ENCODE measurements at regions not wholly inside any gene's neighbourhood (a gene's known extent, or its start where the extent isn't known, plus 50 kb on each side); places are given as distances from the start of the nearest gene placed in this dataset.

DNA sequence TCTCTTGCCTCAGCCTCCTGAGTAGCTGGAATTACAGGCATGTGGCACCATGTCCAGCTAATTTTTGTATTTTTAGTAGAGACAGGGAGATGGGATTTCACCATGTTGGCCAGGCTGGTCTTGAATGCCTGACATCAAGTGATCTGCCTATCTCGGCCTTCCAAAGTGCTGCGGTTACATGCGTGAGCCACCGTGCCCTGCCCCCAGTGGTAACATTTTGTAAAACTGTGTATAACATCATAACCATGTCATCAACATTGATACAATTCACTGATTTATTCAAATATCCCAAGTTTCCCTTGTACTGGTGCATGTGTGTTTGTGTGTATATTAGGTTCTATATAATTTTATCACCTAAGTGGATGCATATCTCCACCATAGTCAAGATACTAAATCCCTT lies 70.0 kb downstream of the PDCL3 start:
- Histone ChIP-seq H3K4me3 (ENCODE audit: low read depth, low read length) (no peak overlapping the region), H3K27ac (no peak overlapping the region), H3K36me3 (replicated peaks) (no peaks in the 10 kb centered on the region), H3K27me3 (replicated peaks) (peaks cover 2% of the 10 kb centered on the region)
- in situ Hi-C loops (cut with HindIII; ENCODE audit: low pct_ligation_motif_present, low sequenced_read_pairs): no loop called here
- DNase-seq: no peak
- TF ChIP-seq, protein P1, sequence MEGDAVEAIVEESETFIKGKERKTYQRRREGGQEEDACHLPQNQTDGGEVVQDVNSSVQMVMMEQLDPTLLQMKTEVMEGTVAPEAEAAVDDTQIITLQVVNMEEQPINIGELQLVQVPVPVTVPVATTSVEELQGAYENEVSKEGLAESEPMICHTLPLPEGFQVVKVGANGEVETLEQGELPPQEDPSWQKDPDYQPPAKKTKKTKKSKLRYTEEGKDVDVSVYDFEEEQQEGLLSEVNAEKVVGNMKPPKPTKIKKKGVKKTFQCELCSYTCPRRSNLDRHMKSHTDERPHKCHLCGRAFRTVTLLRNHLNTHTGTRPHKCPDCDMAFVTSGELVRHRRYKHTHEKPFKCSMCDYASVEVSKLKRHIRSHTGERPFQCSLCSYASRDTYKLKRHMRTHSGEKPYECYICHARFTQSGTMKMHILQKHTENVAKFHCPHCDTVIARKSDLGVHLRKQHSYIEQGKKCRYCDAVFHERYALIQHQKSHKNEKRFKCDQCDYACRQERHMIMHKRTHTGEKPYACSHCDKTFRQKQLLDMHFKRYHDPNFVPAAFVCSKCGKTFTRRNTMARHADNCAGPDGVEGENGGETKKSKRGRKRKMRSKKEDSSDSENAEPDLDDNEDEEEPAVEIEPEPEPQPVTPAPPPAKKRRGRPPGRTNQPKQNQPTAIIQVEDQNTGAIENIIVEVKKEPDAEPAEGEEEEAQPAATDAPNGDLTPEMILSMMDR (IDR thresholded peaks at IDR 0.05; ENCODE audit: low read depth, low read length, missing control alignments): no peak

DNA sequence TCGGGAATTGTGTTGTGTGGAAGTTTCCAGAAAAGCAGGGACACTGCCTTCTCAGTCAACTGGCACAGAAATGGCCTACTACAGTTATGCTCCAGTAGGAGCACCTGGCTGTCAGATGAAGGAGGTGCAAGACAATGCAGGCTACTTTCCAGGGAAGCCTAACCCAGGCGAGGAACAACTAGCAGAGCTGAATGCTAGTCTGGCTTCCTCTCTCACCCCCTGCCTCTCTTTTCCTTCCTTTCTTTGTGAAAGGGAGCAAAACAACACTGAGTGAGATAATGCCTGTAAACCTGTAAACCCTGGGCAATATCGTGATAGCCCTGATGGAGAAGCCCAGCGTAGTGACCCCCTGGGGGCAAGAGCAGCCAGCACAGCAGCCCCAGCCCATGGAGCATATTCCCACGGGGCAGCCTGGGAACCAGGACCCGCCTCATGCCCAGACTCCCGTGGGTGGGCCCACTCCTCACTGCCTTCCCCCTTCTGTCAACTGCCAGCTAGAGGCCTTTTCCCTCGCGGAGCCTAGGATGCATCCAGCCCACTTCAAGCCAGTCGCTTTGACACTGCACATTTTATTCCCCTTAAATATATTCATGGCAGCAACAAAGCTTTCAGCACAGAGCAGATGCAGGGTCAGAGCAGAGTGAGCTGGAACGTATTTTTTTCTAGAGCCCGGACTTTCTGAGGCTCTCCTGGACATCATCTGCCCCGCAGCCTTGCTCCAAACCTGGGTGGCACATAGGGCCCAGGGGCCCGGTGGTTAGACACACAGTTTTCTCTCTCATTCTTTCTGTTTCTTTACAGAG lies 77.0 kb downstream of the PDCL3 start:
- TF ChIP-seq, protein P1 (IDR thresholded peaks at IDR 0.05; ENCODE audit: low read depth, low read length, missing control alignments): no peak
- in situ Hi-C loops (cut with HindIII; ENCODE audit: low pct_ligation_motif_present, low sequenced_read_pairs): no loop called here
- no peaks in the 10 kb centered on the region for H3K36me3 ChIP-seq (replicated peaks)
- H3K27me3 ChIP-seq (replicated peaks): peaks cover 2% of the 10 kb centered on the region
- H3K4me3 ChIP-seq (ENCODE audit: low read depth, low read length): no peak overlapping the region
- H3K27ac ChIP-seq: no peak overlapping the region
- DNase-seq: no peak

DNA sequence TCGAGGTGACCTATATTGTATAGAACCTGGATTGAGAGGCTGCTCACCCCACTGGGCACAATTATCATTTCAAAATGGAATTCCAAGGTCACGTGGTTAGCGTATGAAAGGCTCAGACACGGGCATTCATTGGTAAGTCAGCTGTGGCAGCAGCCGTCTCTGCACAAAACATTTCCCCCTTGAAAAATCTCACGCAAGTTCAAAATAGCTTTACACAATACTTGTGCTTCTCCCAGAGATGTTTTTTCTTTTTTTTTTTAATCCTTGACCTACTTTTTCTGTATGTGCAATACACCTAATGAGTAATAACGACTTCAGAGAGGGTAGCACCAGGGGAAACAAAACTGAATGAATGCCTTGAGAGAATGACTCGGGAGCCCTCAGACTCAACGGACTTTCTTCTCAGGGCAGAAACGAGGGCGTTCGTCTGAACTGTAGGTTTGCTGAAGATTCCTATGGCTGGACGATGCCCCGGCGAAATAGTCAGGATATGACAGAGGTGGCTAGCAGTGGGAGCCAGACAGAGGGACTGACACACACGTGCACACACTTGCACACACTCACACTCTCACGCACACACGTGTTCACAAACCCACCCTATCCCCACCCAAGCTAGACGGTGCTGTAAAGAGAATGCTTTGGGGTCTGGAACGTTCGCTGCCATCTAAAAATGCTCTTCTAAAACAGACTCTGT lies 77.8 kb downstream of the PDCL3 start:
- peaks cover 2% of the 10 kb centered on the region for H3K27me3 ChIP-seq (replicated peaks)
- in situ Hi-C loops (cut with HindIII; ENCODE audit: low pct_ligation_motif_present, low sequenced_read_pairs): no loop called here
- DNase-seq: no peak
- TF ChIP-seq, protein P1 (IDR thresholded peaks at IDR 0.05; ENCODE audit: low read depth, low read length, missing control alignments): no peak
- no peak overlapping the region for H3K27ac ChIP-seq
- H3K4me3 ChIP-seq (ENCODE audit: low read depth, low read length): no peak overlapping the region
- H3K36me3 ChIP-seq (replicated peaks): no peaks in the 10 kb centered on the region

DNA sequence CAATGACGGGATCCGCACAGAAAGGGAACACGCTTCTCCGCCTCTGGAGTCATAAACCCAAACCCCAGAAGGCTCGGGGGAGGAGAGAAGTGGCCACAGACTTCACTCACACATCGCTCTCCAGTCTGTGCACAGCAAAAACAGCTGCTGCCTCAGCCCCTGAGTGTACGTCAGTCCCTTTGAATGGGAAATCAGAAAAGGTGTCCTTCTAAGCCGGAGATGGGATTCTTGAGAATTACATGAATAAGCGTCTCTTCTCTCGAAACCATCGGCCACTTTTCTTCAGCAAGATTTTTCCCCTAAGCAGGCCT lies 78.3 kb downstream of the PDCL3 start:
- TF ChIP-seq, protein P1 (IDR thresholded peaks at IDR 0.05; ENCODE audit: low read depth, low read length, missing control alignments): no peak
- in situ Hi-C loops (cut with HindIII; ENCODE audit: low pct_ligation_motif_present, low sequenced_read_pairs): no loop called here
- Histone ChIP-seq H3K4me3 (ENCODE audit: low read depth, low read length) (no peak overlapping the region), H3K36me3 (replicated peaks) (no peaks in the 10 kb centered on the region), H3K27me3 (replicated peaks) (peaks cover 2% of the 10 kb centered on the region), H3K27ac (no peak overlapping the region)
- no peak for DNase-seq

DNA sequence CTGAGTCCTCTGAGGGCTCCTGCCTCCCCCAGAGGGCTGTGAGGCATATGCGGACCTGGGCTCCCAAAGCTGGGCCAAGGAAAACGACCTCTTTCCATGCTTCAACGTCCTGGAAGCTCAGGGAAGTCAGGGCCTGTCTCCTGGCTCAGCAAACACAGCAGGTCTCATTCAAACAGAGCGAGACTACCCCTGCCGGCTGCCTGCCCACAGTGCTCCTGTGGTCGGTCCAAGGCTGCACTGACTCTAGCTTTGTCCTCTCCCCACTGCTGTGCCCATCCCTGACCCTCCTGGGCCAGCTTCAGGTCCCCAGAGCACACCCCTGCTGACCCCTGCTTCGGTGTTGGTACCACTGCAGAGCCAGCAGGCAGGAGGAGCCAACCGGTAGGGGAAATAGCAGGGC lies 79.6 kb downstream of the PDCL3 start:
- no peak for DNase-seq

More for the DNA sequence above, 79.6 kb downstream of the PDCL3 start:
- H3K27ac ChIP-seq: no peak overlapping the region
- H3K4me3 ChIP-seq (ENCODE audit: low read depth, low read length): no peak overlapping the region
- H3K27me3 ChIP-seq (replicated peaks): peaks cover 2% of the 10 kb centered on the region
- in situ Hi-C loops (cut with HindIII; ENCODE audit: low pct_ligation_motif_present, low sequenced_read_pairs): no loop called here
- H3K36me3 ChIP-seq (replicated peaks): no peaks in the 10 kb centered on the region
- TF ChIP-seq, protein P1 (IDR thresholded peaks at IDR 0.05; ENCODE audit: low read depth, low read length, missing control alignments): no peak

All from brain microvascular endothelial cell (primary cell).